Activated CD8-positive, alpha-beta memory T cell treated with anti-CD3 and anti-CD28 coated beads, Interleukin-2, amount 50 U/mL, for 4 hours (primary cell): ENCODE measurements at regions not wholly inside any gene's neighbourhood (a gene's known extent, or its start where the extent isn't known, plus 50 kb on each side); places are given as distances from the start of the nearest gene placed in this dataset.

Experiments used
- DNase-seq: peaks from one replicate; pipeline ENCODE4 v3.0.0-alpha.2; 2020

GRCh38 chr2:146138820-146139219 lies 1618.9 kb upstream of the ZEB2 start:
- DNase-seq: no peak

- DNase-seq: no peak
Observed at GRCh38 chr2:146135245-146135644, 1615.3 kb upstream of the ZEB2 start.

GRCh38 chr2:146131785-146132184 lies 1611.9 kb upstream of the ZEB2 start:
- no peak for DNase-seq

- DNase-seq: no peak
Observed at GRCh38 chr2:146131048-146131447, 1611.1 kb upstream of the ZEB2 start.

GRCh38 chr2:146130290-146130689 lies 1610.4 kb upstream of the ZEB2 start:
- DNase-seq: no peak

- DNase-seq: no peak
Observed at GRCh38 chr2:146129231-146129630, 1609.3 kb upstream of the ZEB2 start.

- DNase-seq: no peak
Observed at GRCh38 chr2:146128216-146128615, 1608.3 kb upstream of the ZEB2 start.

- no peak for DNase-seq
Observed at GRCh38 chr2:146125551-146125950, 1605.6 kb upstream of the ZEB2 start.

GRCh38 chr2:146124741-146125140 lies 1604.8 kb upstream of the ZEB2 start:
- DNase-seq: no peak

- no peak for DNase-seq
Observed at GRCh38 chr2:146123714-146124113, 1603.8 kb upstream of the ZEB2 start.

GRCh38 chr2:146123256-146123655 lies 1603.3 kb upstream of the ZEB2 start:
- DNase-seq: no peak

GRCh38 chr2:146119586-146119985 lies 1599.7 kb upstream of the ZEB2 start:
- DNase-seq: no peak

GRCh38 chr2:146108993-146109392 lies 1589.1 kb upstream of the ZEB2 start:
- no peak for DNase-seq

GRCh38 chr2:146094185-146094584 lies 1574.3 kb upstream of the ZEB2 start:
- no peak for DNase-seq

GRCh38 chr2:146081459-146081858 lies 1561.5 kb upstream of the ZEB2 start:
- no peak for DNase-seq

- DNase-seq: no peak
Observed at GRCh38 chr2:146080925-146081324, 1561.0 kb upstream of the ZEB2 start.

GRCh38 chr2:146079216-146079615 lies 1559.3 kb upstream of the ZEB2 start:
- no peak for DNase-seq

GRCh38 chr2:146077156-146077555 lies 1557.2 kb upstream of the ZEB2 start:
- no peak for DNase-seq

- no peak for DNase-seq
Observed at GRCh38 chr2:146068051-146068450, 1548.1 kb upstream of the ZEB2 start.

- no peak for DNase-seq
Observed at GRCh38 chr2:146048141-146048540, 1528.2 kb upstream of the ZEB2 start.

GRCh38 chr2:146041274-146041910 lies 1521.5 kb upstream of the ZEB2 start:
- DNase-seq: no peak

- DNase-seq: no peak
Observed at GRCh38 chr2:146040051-146040450, 1520.1 kb upstream of the ZEB2 start.

GRCh38 chr2:146038014-146038413 lies 1518.1 kb upstream of the ZEB2 start:
- DNase-seq: no peak

- DNase-seq: no peak
Observed at GRCh38 chr2:146037334-146037870, 1517.5 kb upstream of the ZEB2 start.

- no peak for DNase-seq
Observed at GRCh38 chr2:146031158-146031557, 1511.2 kb upstream of the ZEB2 start.
